Suppressor macrophage (primary cell): ENCODE measurements at regions not wholly inside any gene's neighbourhood (a gene's known extent, or its start where the extent isn't known, plus 50 kb on each side); places are given as distances from the start of the nearest gene placed in this dataset.

Experiments
- DNase-seq, 4 experiments: peaks; one replicate each; pipeline ENCODE4 v3.0.0-alpha.2; 2020 to 2022

DNA sequence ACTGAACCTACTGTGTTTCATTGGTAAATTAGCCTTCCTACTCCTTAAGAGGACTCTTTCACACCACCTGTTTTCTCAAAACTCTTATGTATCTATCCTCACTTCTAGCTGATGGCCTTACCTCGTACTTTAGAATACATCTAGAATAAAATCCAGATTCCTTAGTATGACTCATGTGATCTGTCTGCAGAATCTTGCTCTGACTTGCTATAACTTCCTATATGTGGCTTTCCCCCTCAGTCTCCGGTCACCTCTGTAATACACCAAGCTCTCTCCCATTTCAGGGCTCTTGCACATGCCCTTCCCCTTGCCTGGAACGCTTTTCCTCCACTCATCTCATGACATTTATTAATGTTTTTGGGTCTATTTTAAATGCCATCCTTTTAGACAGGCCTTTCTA, 95.6 kb upstream of the LHCGR start:
- DNase-seq: no peak

DNA sequence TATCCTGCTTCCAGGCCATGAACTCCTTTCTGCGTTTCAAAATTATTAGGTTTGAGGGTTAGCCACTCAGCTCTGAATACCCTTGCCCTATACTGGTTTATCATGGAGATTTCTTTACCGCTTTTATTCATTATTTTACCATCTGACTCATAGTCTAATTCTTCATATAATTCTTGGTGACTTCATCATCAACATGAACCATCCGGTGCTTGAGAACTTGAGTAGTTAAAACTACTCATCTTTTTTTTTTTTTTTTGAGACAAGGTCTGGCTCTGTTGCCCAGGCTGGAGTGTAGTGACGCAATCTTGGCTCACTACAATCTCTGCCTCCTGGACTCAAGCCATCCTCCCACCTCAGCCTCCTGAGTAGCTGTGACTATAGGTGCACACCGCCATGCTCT, 94.2 kb upstream of the LHCGR start:
- no peak for DNase-seq

GRCh38 chr2:48845684-48846083, 90.2 kb upstream of the LHCGR start:
- DNase-seq: no peak

DNA sequence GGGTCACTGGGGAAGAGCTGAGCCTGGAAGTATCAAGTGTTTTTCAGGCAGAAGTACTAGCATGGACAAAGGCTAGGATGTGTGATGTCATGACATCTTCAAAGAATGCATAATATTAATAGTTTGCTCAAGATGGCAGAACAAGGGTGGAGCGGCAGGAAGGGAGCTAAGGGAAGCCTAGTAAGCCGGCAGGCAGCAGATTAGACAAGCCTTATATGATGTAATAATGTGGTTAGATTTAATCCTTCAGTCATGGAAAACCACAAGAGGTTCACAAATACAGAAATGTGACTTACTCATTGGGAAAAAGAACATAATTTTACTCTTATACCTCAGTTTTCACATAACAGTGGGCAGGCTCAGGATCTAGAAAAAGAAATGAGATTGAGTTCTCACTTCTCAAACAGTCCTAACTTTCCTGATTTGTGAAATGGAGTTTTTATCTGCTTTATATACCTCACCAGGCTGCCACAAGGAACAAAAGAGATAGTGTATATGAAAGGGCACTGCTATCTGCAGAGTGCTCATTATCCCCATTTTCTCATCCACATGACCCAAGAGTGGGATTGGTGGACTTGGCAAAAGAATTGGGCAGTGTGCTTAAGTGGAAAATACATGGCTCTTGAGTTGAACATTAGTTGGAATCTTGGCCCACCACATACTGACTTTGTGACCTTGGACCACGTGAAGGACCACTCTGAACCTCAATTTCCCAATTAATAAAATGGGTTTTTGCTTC, 89.1 kb upstream of the LHCGR start:
- no peak for DNase-seq

DNA sequence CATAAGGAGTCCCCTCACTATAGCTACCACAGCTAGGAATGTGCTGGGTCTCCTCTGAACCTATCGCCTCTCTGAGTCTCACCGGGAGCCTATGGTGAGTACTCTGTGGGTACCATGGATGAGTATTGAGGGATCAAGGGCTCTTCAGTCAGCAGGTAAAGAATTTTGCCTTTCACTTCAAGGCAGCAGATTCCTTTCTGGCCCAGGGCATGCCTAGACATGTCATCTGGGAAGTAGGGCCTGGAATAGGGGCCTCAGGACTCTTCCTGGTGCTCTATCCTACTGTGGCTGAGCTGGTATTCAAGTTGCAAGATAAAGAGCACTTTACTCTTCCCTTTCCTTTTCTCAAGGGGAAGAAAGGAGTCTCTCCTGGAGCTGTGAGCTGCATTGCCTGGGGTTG, 85.6 kb upstream of the LHCGR start:
- no peak for DNase-seq

DNA sequence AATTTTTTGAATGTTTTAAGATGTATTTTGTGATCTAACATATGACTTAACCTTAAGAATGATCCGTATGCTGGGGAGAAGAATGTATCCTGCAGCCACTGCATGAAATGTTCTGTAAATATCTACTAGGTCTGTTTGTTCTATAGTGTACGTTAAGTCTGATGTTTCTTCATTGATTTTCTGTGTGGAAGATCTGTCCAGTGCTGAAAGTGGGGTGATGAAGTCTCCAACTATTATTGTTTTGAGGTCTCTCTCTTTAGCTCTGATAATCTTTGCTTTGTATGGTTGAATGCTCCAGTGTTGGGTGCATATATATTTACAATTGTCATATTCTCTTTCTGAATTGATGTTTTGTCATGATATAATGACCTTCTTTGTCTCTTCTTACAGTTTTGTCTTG, 82.5 kb upstream of the LHCGR start:
- no peak for DNase-seq

- DNase-seq: no peak
Measured at GRCh38 chr2:48829569-48829968, 74.0 kb upstream of the LHCGR start.

DNA sequence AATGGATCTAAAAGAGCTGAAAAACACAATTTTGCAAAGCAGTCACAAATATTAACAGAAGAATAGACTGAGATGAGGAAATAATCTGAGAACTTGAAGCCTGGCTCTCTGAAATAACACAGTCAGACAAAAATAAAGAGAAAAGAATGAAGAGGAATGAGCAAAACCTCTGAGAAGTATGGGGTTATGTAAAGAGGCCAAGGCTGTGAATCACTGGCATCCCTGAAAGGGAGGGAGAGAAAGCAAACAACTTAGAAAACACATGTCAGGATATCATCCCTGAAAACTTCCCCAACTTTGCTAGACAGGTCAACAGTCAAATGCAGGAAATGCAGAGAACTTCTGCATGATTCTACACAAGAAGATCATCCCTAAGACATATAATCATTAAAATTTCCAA, 73.5 kb upstream of the LHCGR start:
- DNase-seq: no peak

GRCh38 chr2:48826986-48827385, 71.5 kb upstream of the LHCGR start:
- no peak for DNase-seq

DNA sequence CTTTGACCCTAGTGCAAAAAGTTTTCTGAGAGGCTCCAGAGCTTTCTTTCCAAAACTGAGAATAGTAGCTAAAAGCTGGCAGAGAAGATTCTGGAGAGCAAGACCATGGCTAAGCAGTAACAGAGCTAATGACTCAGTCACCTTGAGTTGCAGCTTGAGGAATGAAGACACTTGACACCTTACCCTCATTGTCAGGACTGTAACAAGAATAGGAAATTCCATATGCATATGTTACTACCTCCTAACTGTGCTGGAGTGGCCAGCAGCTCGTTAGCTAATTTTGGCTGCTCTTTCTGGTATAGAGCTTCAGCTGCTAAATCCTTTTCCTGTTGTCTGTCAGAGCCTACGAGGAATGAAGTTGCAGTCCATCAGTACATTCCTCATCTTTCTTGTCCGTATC, 68.6 kb upstream of the LHCGR start:
- no peak for DNase-seq

DNA sequence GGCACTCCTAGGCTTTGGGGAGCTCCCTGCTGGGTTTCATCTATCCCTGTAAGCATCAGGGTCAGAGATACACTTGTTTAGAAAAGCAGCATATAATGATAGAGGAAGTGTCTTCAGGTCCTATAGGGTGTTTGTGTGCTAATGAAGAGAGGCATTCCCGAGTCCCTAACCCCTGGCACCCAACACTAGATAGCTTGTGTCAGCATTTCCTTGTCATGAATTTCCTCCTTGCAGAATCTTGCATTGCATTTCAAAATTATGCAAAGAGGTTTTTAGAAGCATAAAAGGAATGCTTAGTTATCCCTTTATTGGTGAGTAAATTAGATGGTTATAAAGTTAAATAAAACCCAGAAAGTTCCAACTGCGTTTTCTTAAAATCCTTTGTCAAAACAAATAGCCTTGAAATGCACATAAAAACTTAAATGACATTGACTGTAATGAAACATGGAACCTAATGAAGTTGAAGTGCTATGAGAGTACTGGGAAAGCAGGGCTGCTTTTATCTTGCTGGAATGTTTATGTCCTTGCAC, 63.7 kb upstream of the LHCGR start:
- no peak for DNase-seq

- DNase-seq: no peak
Measured at GRCh38 chr2:48817355-48817754, 61.8 kb upstream of the LHCGR start.

GRCh38 chr2:48812416-48812815, 56.9 kb upstream of the LHCGR start:
- no peak for DNase-seq

- DNase-seq: no peak
Measured at GRCh38 chr2:48808311-48808710, 52.8 kb upstream of the LHCGR start.
